ENCODE measurements at regions not wholly inside any gene's neighbourhood (a gene's known extent, or its start where the extent isn't known, plus 50 kb on each side); places are given as distances from the start of the nearest gene placed in this dataset.

DNA sequence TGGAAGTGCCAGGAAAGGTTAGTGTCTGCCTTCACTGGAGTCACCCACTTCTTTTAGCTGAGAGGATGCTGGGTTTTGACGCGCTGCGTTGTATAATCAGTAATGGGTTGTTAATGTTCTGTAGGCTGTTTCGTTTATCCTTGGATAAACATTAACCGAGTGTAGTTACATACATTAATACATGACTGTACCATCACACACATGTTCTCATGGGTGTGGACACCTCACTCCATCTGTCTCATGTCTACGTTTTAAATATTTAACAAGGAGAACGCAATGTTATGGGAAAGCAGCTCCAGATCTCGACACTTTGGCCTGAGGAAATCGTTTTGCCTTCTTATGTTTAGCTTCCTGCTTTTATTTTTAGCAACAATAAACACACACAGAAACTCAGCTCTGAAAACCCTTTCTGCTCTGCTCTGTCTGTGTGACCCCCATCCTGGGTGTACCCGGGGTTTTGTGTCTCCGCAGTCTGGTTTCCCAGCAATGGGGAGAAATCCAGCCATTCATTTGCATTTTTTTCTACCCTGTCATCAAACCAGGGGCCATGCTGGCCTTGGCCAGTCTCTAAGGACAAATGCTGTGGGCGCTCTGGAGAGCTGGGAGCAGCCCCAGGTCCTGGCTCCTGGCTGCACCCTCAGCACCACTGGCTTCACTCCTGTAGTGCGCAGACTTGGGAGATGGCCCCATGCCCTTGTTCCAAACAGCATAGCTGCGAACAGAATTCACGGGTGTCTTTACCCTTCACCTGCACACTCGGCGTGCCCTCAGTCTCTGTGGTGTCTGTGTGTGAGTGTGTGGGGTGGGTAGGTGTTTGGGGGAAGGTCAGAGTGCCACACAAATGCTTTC, 110.8 kb downstream of the ERMARD start:
- TF ChIP-seq CTCF (conservative IDR thresholded peaks at IDR 0.05) (no peak), ZFX (IDR thresholded peaks at IDR 0.05) (no peak)

Data from C4-2B (cell line).